ENCODE measurements at regions not wholly inside any gene's neighbourhood (a gene's known extent, or its start where the extent isn't known, plus 50 kb on each side); places are given as distances from the start of the nearest gene placed in this dataset.

GRCh38 chr10:78576276-78576675, 492.5 kb upstream of the ZMIZ1 start:
- no peaks in the 10 kb centered on the region for H3K27me3 ChIP-seq (ENCODE audit: control insufficient read depth in 3 of 3, insufficient read depth in 3 of 3, low read length in 3 of 3)
- H3K27ac ChIP-seq (ENCODE audit: low read depth, low read length): no peak overlapping the region
- H3K4me3 ChIP-seq (ENCODE audit: low read length in 3 of 3): no peak overlapping the region
- peaks cover 0 to 5% (median 3%) of the 10 kb centered on the region in 3 donors for H3K4me1 ChIP-seq (ENCODE audit: control insufficient read depth in 3 of 3, insufficient read depth in 3 of 3, low read length in 3 of 3)
- no peaks in the 10 kb centered on the region for H3K9me3 ChIP-seq (ENCODE audit: control insufficient read depth in 3 of 3, low read length in 3 of 3)
- H3K9ac ChIP-seq (ENCODE audit: low read depth in 1 of 3, low read length in 3 of 3): no peak overlapping the region
- no peaks in the 10 kb centered on the region for H3K36me3 ChIP-seq (ENCODE audit: control insufficient read depth in 3 of 3, insufficient read depth in 3 of 3, low read length in 3 of 3)

GRCh38 chr10:78577712-78578111, 491.1 kb upstream of the ZMIZ1 start:
- H3K4me1 ChIP-seq (ENCODE audit: control insufficient read depth in 3 of 3, insufficient read depth in 3 of 3, low read length in 3 of 3): peaks cover 0 to 5% (median 0%) of the 10 kb centered on the region in 3 donors
- H3K36me3 ChIP-seq (ENCODE audit: control insufficient read depth in 3 of 3, insufficient read depth in 3 of 3, low read length in 3 of 3): no peaks in the 10 kb centered on the region
- no peaks in the 10 kb centered on the region for H3K27me3 ChIP-seq (ENCODE audit: control insufficient read depth in 3 of 3, insufficient read depth in 3 of 3, low read length in 3 of 3)
- no peak overlapping the region for H3K4me3 ChIP-seq (ENCODE audit: low read length in 3 of 3)
- no peak overlapping the region for H3K27ac ChIP-seq (ENCODE audit: low read depth, low read length)
- no peak overlapping the region for H3K9ac ChIP-seq (ENCODE audit: low read depth in 1 of 3, low read length in 3 of 3)
- H3K9me3 ChIP-seq (ENCODE audit: control insufficient read depth in 3 of 3, low read length in 3 of 3): no peaks in the 10 kb centered on the region

- H3K9ac ChIP-seq (ENCODE audit: low read depth in 1 of 3, low read length in 3 of 3): no peak overlapping the region
- no peaks in the 10 kb centered on the region for H3K9me3 ChIP-seq (ENCODE audit: control insufficient read depth in 3 of 3, low read length in 3 of 3)
- no peaks in the 10 kb centered on the region for H3K36me3 ChIP-seq (ENCODE audit: control insufficient read depth in 3 of 3, insufficient read depth in 3 of 3, low read length in 3 of 3)
- H3K4me3 ChIP-seq (ENCODE audit: low read length in 3 of 3): no peak overlapping the region
- no peaks in the 10 kb centered on the region for H3K27me3 ChIP-seq (ENCODE audit: control insufficient read depth in 3 of 3, insufficient read depth in 3 of 3, low read length in 3 of 3)
- peaks cover 0 to 5% (median 0%) of the 10 kb centered on the region in 3 donors for H3K4me1 ChIP-seq (ENCODE audit: control insufficient read depth in 3 of 3, insufficient read depth in 3 of 3, low read length in 3 of 3)
- H3K27ac ChIP-seq (ENCODE audit: low read depth, low read length): no peak overlapping the region
Observed at GRCh38 chr10:78578929-78579328, 489.8 kb upstream of the ZMIZ1 start.

- no peak overlapping the region for H3K27ac ChIP-seq (ENCODE audit: low read depth, low read length)
- no peaks in the 10 kb centered on the region for H3K36me3 ChIP-seq (ENCODE audit: control insufficient read depth in 3 of 3, insufficient read depth in 3 of 3, low read length in 3 of 3)
- peaks cover 0 to 2% (median 0%) of the 10 kb centered on the region in 3 donors for H3K27me3 ChIP-seq (ENCODE audit: control insufficient read depth in 3 of 3, insufficient read depth in 3 of 3, low read length in 3 of 3)
- no peaks in the 10 kb centered on the region for H3K9me3 ChIP-seq (ENCODE audit: control insufficient read depth in 3 of 3, low read length in 3 of 3)
- H3K9ac ChIP-seq (ENCODE audit: low read depth in 1 of 3, low read length in 3 of 3): no peak overlapping the region
- peaks cover 0 to 5% (median 2%) of the 10 kb centered on the region in 3 donors for H3K4me1 ChIP-seq (ENCODE audit: control insufficient read depth in 3 of 3, insufficient read depth in 3 of 3, low read length in 3 of 3)
- no peak overlapping the region for H3K4me3 ChIP-seq (ENCODE audit: low read length in 3 of 3)
Observed at GRCh38 chr10:78579576-78579975, 489.2 kb upstream of the ZMIZ1 start.

GRCh38 chr10:78579995-78580394, 488.8 kb upstream of the ZMIZ1 start:
- no peak overlapping the region for H3K4me3 ChIP-seq (ENCODE audit: low read length in 3 of 3)
- peaks cover 0 to 2% (median 0%) of the 10 kb centered on the region in 3 donors for H3K27me3 ChIP-seq (ENCODE audit: control insufficient read depth in 3 of 3, insufficient read depth in 3 of 3, low read length in 3 of 3)
- peaks cover 0 to 5% (median 2%) of the 10 kb centered on the region in 3 donors for H3K4me1 ChIP-seq (ENCODE audit: control insufficient read depth in 3 of 3, insufficient read depth in 3 of 3, low read length in 3 of 3)
- H3K9me3 ChIP-seq (ENCODE audit: control insufficient read depth in 3 of 3, low read length in 3 of 3): no peaks in the 10 kb centered on the region
- no peaks in the 10 kb centered on the region for H3K36me3 ChIP-seq (ENCODE audit: control insufficient read depth in 3 of 3, insufficient read depth in 3 of 3, low read length in 3 of 3)
- H3K27ac ChIP-seq (ENCODE audit: low read depth, low read length): no peak overlapping the region
- no peak overlapping the region for H3K9ac ChIP-seq (ENCODE audit: low read depth in 1 of 3, low read length in 3 of 3)

GRCh38 chr10:78581133-78581694, 487.6 kb upstream of the ZMIZ1 start:
- no peak overlapping the region for H3K4me3 ChIP-seq (ENCODE audit: low read length in 3 of 3)
- peaks cover 0 to 2% (median 0%) of the 10 kb centered on the region in 3 donors for H3K4me1 ChIP-seq (ENCODE audit: control insufficient read depth in 3 of 3, insufficient read depth in 3 of 3, low read length in 3 of 3)
- peaks cover 0 to 2% (median 0%) of the 10 kb centered on the region in 3 donors for H3K27me3 ChIP-seq (ENCODE audit: control insufficient read depth in 3 of 3, insufficient read depth in 3 of 3, low read length in 3 of 3)
- H3K9ac ChIP-seq (ENCODE audit: low read depth in 1 of 3, low read length in 3 of 3): no peak overlapping the region
- H3K36me3 ChIP-seq (ENCODE audit: control insufficient read depth in 3 of 3, insufficient read depth in 3 of 3, low read length in 3 of 3): no peaks in the 10 kb centered on the region
- H3K27ac ChIP-seq (ENCODE audit: low read depth, low read length): no peak overlapping the region
- no peaks in the 10 kb centered on the region for H3K9me3 ChIP-seq (ENCODE audit: control insufficient read depth in 3 of 3, low read length in 3 of 3)

- Histone ChIP-seq H3K4me3 (ENCODE audit: low read length in 3 of 3) (no peak overlapping the region), H3K27me3 (ENCODE audit: control insufficient read depth in 3 of 3, insufficient read depth in 3 of 3, low read length in 3 of 3) (peaks cover 0 to 2% (median 0%) of the 10 kb centered on the region in 3 donors), H3K36me3 (ENCODE audit: control insufficient read depth in 3 of 3, insufficient read depth in 3 of 3, low read length in 3 of 3) (no peaks in the 10 kb centered on the region), H3K9me3 (ENCODE audit: control insufficient read depth in 3 of 3, low read length in 3 of 3) (no peaks in the 10 kb centered on the region), H3K9ac (ENCODE audit: low read depth in 1 of 3, low read length in 3 of 3) (no peak overlapping the region), H3K27ac (ENCODE audit: low read depth, low read length) (no peak overlapping the region), H3K4me1 (ENCODE audit: control insufficient read depth in 3 of 3, insufficient read depth in 3 of 3, low read length in 3 of 3) (peaks cover 0 to 2% (median 0%) of the 10 kb centered on the region in 3 donors)
Observed at GRCh38 chr10:78582540-78582939, 486.2 kb upstream of the ZMIZ1 start.

GRCh38 chr10:78584266-78584665, 484.5 kb upstream of the ZMIZ1 start:
- no peaks in the 10 kb centered on the region for H3K9me3 ChIP-seq (ENCODE audit: control insufficient read depth in 3 of 3, low read length in 3 of 3)
- H3K27me3 ChIP-seq (ENCODE audit: control insufficient read depth in 3 of 3, insufficient read depth in 3 of 3, low read length in 3 of 3): peaks cover 0 to 2% (median 0%) of the 10 kb centered on the region in 3 donors
- H3K4me3 ChIP-seq (ENCODE audit: low read length in 3 of 3): no peak overlapping the region
- H3K9ac ChIP-seq (ENCODE audit: low read depth in 1 of 3, low read length in 3 of 3): no peak overlapping the region
- no peak overlapping the region for H3K27ac ChIP-seq (ENCODE audit: low read depth, low read length)
- H3K4me1 ChIP-seq (ENCODE audit: control insufficient read depth in 3 of 3, insufficient read depth in 3 of 3, low read length in 3 of 3): peaks cover 0 to 6% (median 0%) of the 10 kb centered on the region in 3 donors
- H3K36me3 ChIP-seq (ENCODE audit: control insufficient read depth in 3 of 3, insufficient read depth in 3 of 3, low read length in 3 of 3): no peaks in the 10 kb centered on the region

- Histone ChIP-seq H3K27me3 (ENCODE audit: control insufficient read depth in 3 of 3, insufficient read depth in 3 of 3, low read length in 3 of 3) (peaks cover 0 to 2% (median 0%) of the 10 kb centered on the region in 3 donors), H3K9ac (ENCODE audit: low read depth in 1 of 3, low read length in 3 of 3) (no peak overlapping the region), H3K4me1 (ENCODE audit: control insufficient read depth in 3 of 3, insufficient read depth in 3 of 3, low read length in 3 of 3) (peaks cover 0 to 6% (median 0%) of the 10 kb centered on the region in 3 donors), H3K4me3 (ENCODE audit: low read length in 3 of 3) (no peak overlapping the region), H3K9me3 (ENCODE audit: control insufficient read depth in 3 of 3, low read length in 3 of 3) (no peaks in the 10 kb centered on the region), H3K36me3 (ENCODE audit: control insufficient read depth in 3 of 3, insufficient read depth in 3 of 3, low read length in 3 of 3) (no peaks in the 10 kb centered on the region), H3K27ac (ENCODE audit: low read depth, low read length) (no peak overlapping the region)
Observed at GRCh38 chr10:78584681-78585080, 484.1 kb upstream of the ZMIZ1 start.

GRCh38 chr10:78585952-78586351, 482.8 kb upstream of the ZMIZ1 start:
- Histone ChIP-seq H3K27me3 (ENCODE audit: control insufficient read depth in 3 of 3, insufficient read depth in 3 of 3, low read length in 3 of 3) (peaks cover 0 to 2% (median 0%) of the 10 kb centered on the region in 3 donors), H3K4me1 (ENCODE audit: control insufficient read depth in 3 of 3, insufficient read depth in 3 of 3, low read length in 3 of 3) (peaks cover 0 to 6% (median 0%) of the 10 kb centered on the region in 3 donors), H3K9me3 (ENCODE audit: control insufficient read depth in 3 of 3, low read length in 3 of 3) (no peaks in the 10 kb centered on the region), H3K27ac (ENCODE audit: low read depth, low read length) (no peak overlapping the region), H3K36me3 (ENCODE audit: control insufficient read depth in 3 of 3, insufficient read depth in 3 of 3, low read length in 3 of 3) (no peaks in the 10 kb centered on the region), H3K9ac (ENCODE audit: low read depth in 1 of 3, low read length in 3 of 3) (no peak overlapping the region), H3K4me3 (ENCODE audit: low read length in 3 of 3) (no peak overlapping the region)
